GM23248 (cell line): ENCODE measurements at regions not wholly inside any gene's neighbourhood (a gene's known extent, or its start where the extent isn't known, plus 50 kb on each side); places are given as distances from the start of the nearest gene placed in this dataset.

ENCODE experiments used
- EZH2 ChIP-seq: fragments of 200-600 bp; sonication (generic); IDR thresholded peaks from 2 replicates; pipeline ENCODE4 v1.6.1; 2018; ENCODE audit warnings: antibody characterized with exemption, mild to moderate bottlenecking; ENCODE audit not compliant: insufficient read depth, poor library complexity, severe bottlenecking
- EZH2phosphoT487 ChIP-seq: fragments of 200-600 bp; sonication (generic); IDR thresholded peaks from 2 replicates; pipeline ENCODE4 v1.6.1; 2018; ENCODE audit warnings: antibody characterized with exemption, moderate library complexity, mild to moderate bottlenecking, low read depth; ENCODE audit not compliant: insufficient read depth

- TF ChIP-seq EZH2 (no peak), EZH2phosphoT487 (no peak)
Observed at GRCh38 chr2:147364597-147364996, 480.2 kb upstream of the ACVR2A start.
